DND-41 (cell line): ENCODE measurements at regions not wholly inside any gene's neighbourhood (a gene's known extent, or its start where the extent isn't known, plus 50 kb on each side); places are given as distances from the start of the nearest gene placed in this dataset.

Experiments used
- CTCF ChIP-seq: IDR thresholded peaks from 2 replicates; pipeline ENCODE4 v1.5.1; 2012; ENCODE audit warnings: borderline replicate concordance, low read length, moderate library complexity, mild to moderate bottlenecking; ENCODE audit not compliant: poor library complexity, severe bottlenecking; ENCODE audit errors: extremely low read depth
- EZH2 ChIP-seq: IDR thresholded peaks from 3 replicates; pipeline ENCODE4 v1.6.1; 2012; ENCODE audit warnings: borderline replicate concordance, low read depth, mild to moderate bottlenecking, moderate library complexity, low read length, inconsistent platforms; ENCODE audit not compliant: severe bottlenecking

GRCh38 chr17:70891306-70891705 lies 722.0 kb downstream of the KCNJ2 start:
- TF ChIP-seq CTCF: no peak
- no peak for TF ChIP-seq EZH2
